ENCODE measurements at regions not wholly inside any gene's neighbourhood (a gene's known extent, or its start where the extent isn't known, plus 50 kb on each side); places are given as distances from the start of the nearest gene placed in this dataset.

GRCh38 chr9:1274334-1274733 is 224.2 kb downstream of the DMRT2 start:
- no peak for TF ChIP-seq CTCF (IDR thresholded peaks at IDR 0.05)
- TF ChIP-seq EP300 (IDR thresholded peaks at IDR 0.05) = no peak

Data from suprapubic skin (tissue), 3 donors.